Activated T-cell treated with anti-CD3 and anti-CD28 coated beads, Interleukin-2, amount 50 U/mL, for 72 hours (primary cell): ENCODE measurements at regions not wholly inside any gene's neighbourhood (a gene's known extent, or its start where the extent isn't known, plus 50 kb on each side); places are given as distances from the start of the nearest gene placed in this dataset.

Experiments used
- ATAC-seq, 2 donors: fragments of 150-1000 bp; cut with Tn5 transposase; replicated peaks in 1 of 2; 2 replicates each; pipeline ENCODE4 v1.10.0; 2021; ENCODE audit warnings: moderate library complexity in 2 of 2, mild to moderate bottlenecking in 1 of 2
- DNase-seq, 2 donors: peaks; one replicate each; pipeline ENCODE4 v3.0.0; 2021 to 2022; ENCODE audit warnings: mixed read lengths in 1 of 2
- H3K27ac Mint-ChIP-seq: one replicate; pipeline ENCODE4 v1.8.0; 2022; ENCODE audit warnings: mild to moderate bottlenecking, moderate library complexity, mixed read lengths
- H3K27me3 Mint-ChIP-seq: one replicate; pipeline ENCODE4 v1.8.0; 2022; ENCODE audit warnings: low read depth, mixed read lengths
- H3K36me3 Mint-ChIP-seq, 2 donors: one replicate each; pipeline ENCODE4 v1.8.0; 2022; ENCODE audit warnings: mixed read lengths in 2 of 2, mild to moderate bottlenecking in 1 of 2; ENCODE audit not compliant: insufficient read depth in 2 of 2
- H3K4me1 Mint-ChIP-seq: one replicate; pipeline ENCODE4 v1.8.0; 2022; ENCODE audit warnings: low read depth, mixed read lengths
- H3K4me3 Mint-ChIP-seq, 2 donors: one replicate each; pipeline ENCODE4 v1.8.0; 2022; ENCODE audit warnings: mild to moderate bottlenecking in 2 of 2, mixed read lengths in 2 of 2, moderate library complexity in 2 of 2
- H3K9me3 Mint-ChIP-seq, 2 donors: one replicate each; pipeline ENCODE4 v1.8.0; 2022; ENCODE audit warnings: mixed read lengths in 2 of 2

GRCh38 chr3:26350853-26351252, 271.7 kb upstream of the LRRC3B start:
- Mint-ChIP-seq H3K27ac (no peak overlapping the region), H3K27me3 (no peaks in the 10 kb centered on the region), H3K9me3 (peaks cover 6 to 7% of the 10 kb centered on the region in 2 donors), H3K36me3 (peaks cover 0 to 1% of the 10 kb centered on the region in 2 donors), H3K4me3 (no peak overlapping the region), H3K4me1 (no peaks in the 10 kb centered on the region)
- no peak for DNase-seq
- ATAC-seq = no peak

- no peak for DNase-seq
- Mint-ChIP-seq H3K4me1 (no peaks in the 10 kb centered on the region), H3K9me3 (peaks cover 6 to 7% of the 10 kb centered on the region in 2 donors), H3K4me3 (no peak overlapping the region), H3K27me3 (no peaks in the 10 kb centered on the region), H3K27ac (no peak overlapping the region), H3K36me3 (peaks cover 0 to 1% of the 10 kb centered on the region in 2 donors)
- ATAC-seq = no peak
These were observed 269.5 kb upstream of the LRRC3B start for GRCh38 chr3:26353097-26353496.

- no peaks in the 10 kb centered on the region for H3K36me3 Mint-ChIP-seq
- DNase-seq (no peak), ATAC-seq (no peak)
- H3K9me3 Mint-ChIP-seq = peaks cover 4 to 6% of the 10 kb centered on the region in 2 donors
- no peak overlapping the region for H3K27ac Mint-ChIP-seq
- no peaks in the 10 kb centered on the region for H3K4me1 Mint-ChIP-seq
- H3K27me3 Mint-ChIP-seq = no peaks in the 10 kb centered on the region
- H3K4me3 Mint-ChIP-seq = no peak overlapping the region
These were observed 264.2 kb upstream of the LRRC3B start for GRCh38 chr3:26358405-26358804.

GRCh38 chr3:26365706-26366105, 256.9 kb upstream of the LRRC3B start:
- Mint-ChIP-seq H3K27ac (peak overlapping the region; percentile 73), H3K4me3 (no peak overlapping the region), H3K9me3 (peaks cover 0 to 8% of the 10 kb centered on the region in 2 donors), H3K27me3 (no peaks in the 10 kb centered on the region), H3K4me1 (no peaks in the 10 kb centered on the region), H3K36me3 (peaks cover 0 to 3% of the 10 kb centered on the region in 2 donors)
- DNase-seq (no peak), ATAC-seq (no peak)

GRCh38 chr3:26368312-26368711, 254.3 kb upstream of the LRRC3B start:
- DNase-seq (no peak), ATAC-seq (no peak)
- no peak overlapping the region for H3K4me3 Mint-ChIP-seq
- no peaks in the 10 kb centered on the region for H3K4me1 Mint-ChIP-seq
- H3K36me3 Mint-ChIP-seq = peaks cover 0 to 3% of the 10 kb centered on the region in 2 donors
- H3K9me3 Mint-ChIP-seq = peaks cover 0 to 11% of the 10 kb centered on the region in 2 donors
- no peak overlapping the region for H3K27ac Mint-ChIP-seq
- H3K27me3 Mint-ChIP-seq = no peaks in the 10 kb centered on the region

GRCh38 chr3:26369133-26369532, 253.4 kb upstream of the LRRC3B start:
- DNase-seq (no peak), ATAC-seq (no peak)
- Mint-ChIP-seq H3K4me3 (no peak overlapping the region), H3K36me3 (peaks cover 0 to 3% of the 10 kb centered on the region in 2 donors), H3K27ac (no peak overlapping the region), H3K4me1 (no peaks in the 10 kb centered on the region), H3K27me3 (no peaks in the 10 kb centered on the region), H3K9me3 (peaks cover under 1 to 11% of the 10 kb centered on the region in 2 donors)

- no peak overlapping the region for H3K4me3 Mint-ChIP-seq
These were observed 246.6 kb upstream of the LRRC3B start for GRCh38 chr3:26375843-26376530.

GRCh38 chr3:26381411-26381810, 241.2 kb upstream of the LRRC3B start:
- H3K4me1 Mint-ChIP-seq = no peaks in the 10 kb centered on the region
- no peaks in the 10 kb centered on the region for H3K36me3 Mint-ChIP-seq
- ATAC-seq = no peak
- no peaks in the 10 kb centered on the region for H3K9me3 Mint-ChIP-seq
- no peak for DNase-seq
- H3K4me3 Mint-ChIP-seq = no peak overlapping the region
- no peak overlapping the region for H3K27ac Mint-ChIP-seq
- no peaks in the 10 kb centered on the region for H3K27me3 Mint-ChIP-seq

More at GRCh38 chr3:26375843-26376530, 246.6 kb upstream of the LRRC3B start:
- Mint-ChIP-seq H3K4me1 (no peaks in the 10 kb centered on the region), H3K36me3 (no peaks in the 10 kb centered on the region), H3K27ac (no peak overlapping the region), H3K27me3 (no peaks in the 10 kb centered on the region), H3K9me3 (peaks cover 3 to 6% of the 10 kb centered on the region in 2 donors)
- ATAC-seq = no peak
- DNase-seq = no peak

- Mint-ChIP-seq H3K4me1 (no peaks in the 10 kb centered on the region), H3K27me3 (no peaks in the 10 kb centered on the region), H3K27ac (no peak overlapping the region), H3K36me3 (no peaks in the 10 kb centered on the region), H3K4me3 (no peak overlapping the region), H3K9me3 (peaks cover 0 to 9% of the 10 kb centered on the region in 2 donors)
- no peak for ATAC-seq
- DNase-seq = no peak
These were observed 215.9 kb upstream of the LRRC3B start for GRCh38 chr3:26406636-26407035.

GRCh38 chr3:26418553-26418952, 204.0 kb upstream of the LRRC3B start:
- H3K4me3 Mint-ChIP-seq = no peak overlapping the region
- H3K27ac Mint-ChIP-seq = no peak overlapping the region
- H3K4me1 Mint-ChIP-seq = no peaks in the 10 kb centered on the region
- H3K9me3 Mint-ChIP-seq = peaks cover 10 to 13% of the 10 kb centered on the region in 2 donors
- ATAC-seq (no peak), DNase-seq (no peak)
- H3K27me3 Mint-ChIP-seq = no peaks in the 10 kb centered on the region
- H3K36me3 Mint-ChIP-seq = no peaks in the 10 kb centered on the region

GRCh38 chr3:26422415-26422814, 200.2 kb upstream of the LRRC3B start:
- Mint-ChIP-seq H3K9me3 (peaks cover 1 to 4% of the 10 kb centered on the region in 2 donors), H3K4me1 (no peaks in the 10 kb centered on the region), H3K36me3 (no peaks in the 10 kb centered on the region), H3K4me3 (no peak overlapping the region), H3K27me3 (no peaks in the 10 kb centered on the region), H3K27ac (no peak overlapping the region)
- ATAC-seq (no peak), DNase-seq (no peak)

GRCh38 chr3:26425076-26425475, 197.5 kb upstream of the LRRC3B start:
- H3K27ac Mint-ChIP-seq = no peak overlapping the region
- no peaks in the 10 kb centered on the region for H3K27me3 Mint-ChIP-seq
- ATAC-seq (no peak), DNase-seq (no peak)
- H3K9me3 Mint-ChIP-seq = peaks cover 3 to 6% of the 10 kb centered on the region in 2 donors
- no peaks in the 10 kb centered on the region for H3K4me1 Mint-ChIP-seq
- no peaks in the 10 kb centered on the region for H3K36me3 Mint-ChIP-seq
- H3K4me3 Mint-ChIP-seq = no peak overlapping the region

GRCh38 chr3:26428992-26429391, 193.6 kb upstream of the LRRC3B start:
- ATAC-seq = no peak
- H3K36me3 Mint-ChIP-seq = no peaks in the 10 kb centered on the region
- H3K27ac Mint-ChIP-seq = no peak overlapping the region
- H3K9me3 Mint-ChIP-seq = peaks cover 1 to 3% of the 10 kb centered on the region in 2 donors
- H3K4me1 Mint-ChIP-seq = no peaks in the 10 kb centered on the region
- DNase-seq = no peak
- H3K4me3 Mint-ChIP-seq = no peak overlapping the region
- H3K27me3 Mint-ChIP-seq = no peaks in the 10 kb centered on the region

- no peaks in the 10 kb centered on the region for H3K27me3 Mint-ChIP-seq
- H3K4me1 Mint-ChIP-seq = no peaks in the 10 kb centered on the region
- no peak for ATAC-seq
- H3K27ac Mint-ChIP-seq = no peak overlapping the region
- no peak for DNase-seq
- H3K4me3 Mint-ChIP-seq = no peak overlapping the region
- H3K9me3 Mint-ChIP-seq = peaks cover 5 to 11% of the 10 kb centered on the region in 2 donors
- H3K36me3 Mint-ChIP-seq = no peaks in the 10 kb centered on the region
These were observed 184.9 kb upstream of the LRRC3B start for GRCh38 chr3:26437678-26438077.
